ENCODE measurements at regions not wholly inside any gene's neighbourhood (a gene's known extent, or its start where the extent isn't known, plus 50 kb on each side); places are given as distances from the start of the nearest gene placed in this dataset.
"Not testable (repeated sequence)": the region's sequence is repeated elsewhere in the genome, so short reads cannot be mapped to it uniquely, and the experiment has no call there.

DNA sequence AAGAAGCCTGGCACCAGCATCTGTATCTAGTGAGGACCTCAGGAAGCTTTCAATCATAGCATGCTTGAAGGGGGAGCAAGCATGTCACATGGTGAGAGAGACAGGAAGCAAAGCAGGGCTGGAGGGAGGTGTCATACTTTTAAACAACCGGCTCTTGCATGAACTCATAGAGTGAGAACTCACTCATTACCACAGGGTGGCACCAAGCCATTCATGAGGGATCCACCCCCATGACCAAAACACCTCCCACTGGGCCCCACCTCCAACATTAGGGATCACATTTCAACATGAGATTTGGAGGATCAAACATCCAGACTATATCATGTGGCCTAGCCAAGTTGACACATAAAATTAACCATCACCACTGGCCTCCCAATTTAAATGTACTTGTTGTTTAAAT, 125.1 kb upstream of the KCND3 start:
- TF ChIP-seq, protein P1, sequence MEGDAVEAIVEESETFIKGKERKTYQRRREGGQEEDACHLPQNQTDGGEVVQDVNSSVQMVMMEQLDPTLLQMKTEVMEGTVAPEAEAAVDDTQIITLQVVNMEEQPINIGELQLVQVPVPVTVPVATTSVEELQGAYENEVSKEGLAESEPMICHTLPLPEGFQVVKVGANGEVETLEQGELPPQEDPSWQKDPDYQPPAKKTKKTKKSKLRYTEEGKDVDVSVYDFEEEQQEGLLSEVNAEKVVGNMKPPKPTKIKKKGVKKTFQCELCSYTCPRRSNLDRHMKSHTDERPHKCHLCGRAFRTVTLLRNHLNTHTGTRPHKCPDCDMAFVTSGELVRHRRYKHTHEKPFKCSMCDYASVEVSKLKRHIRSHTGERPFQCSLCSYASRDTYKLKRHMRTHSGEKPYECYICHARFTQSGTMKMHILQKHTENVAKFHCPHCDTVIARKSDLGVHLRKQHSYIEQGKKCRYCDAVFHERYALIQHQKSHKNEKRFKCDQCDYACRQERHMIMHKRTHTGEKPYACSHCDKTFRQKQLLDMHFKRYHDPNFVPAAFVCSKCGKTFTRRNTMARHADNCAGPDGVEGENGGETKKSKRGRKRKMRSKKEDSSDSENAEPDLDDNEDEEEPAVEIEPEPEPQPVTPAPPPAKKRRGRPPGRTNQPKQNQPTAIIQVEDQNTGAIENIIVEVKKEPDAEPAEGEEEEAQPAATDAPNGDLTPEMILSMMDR (IDR thresholded peaks at IDR 0.05; ENCODE audit: low read depth, low read length, missing control alignments), result no peak
- DNase-seq (ENCODE audit: extremely low read depth, low read depth), result no peak
- H3K4me3 ChIP-seq (replicated peaks; ENCODE audit: low read depth, low read length), result no peak overlapping the region

DNA sequence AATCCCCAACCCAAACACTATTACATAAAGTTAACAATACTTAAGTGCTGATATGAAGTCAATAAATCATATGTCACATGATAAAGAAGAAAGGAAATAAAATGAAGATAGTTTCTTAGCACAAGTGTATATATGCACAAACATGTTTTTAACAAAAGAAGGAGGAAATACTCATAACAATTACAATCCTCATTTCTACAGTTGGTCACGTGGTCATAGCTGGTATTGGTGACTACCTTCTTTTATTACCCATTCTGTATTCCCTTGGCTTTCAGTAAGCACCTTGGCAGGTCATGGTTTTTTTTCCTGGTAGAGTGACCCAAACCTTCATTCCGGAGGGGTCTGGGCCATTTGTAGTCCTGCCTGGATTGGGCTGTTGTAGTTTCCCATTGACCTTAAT, 137.1 kb upstream of the KCND3 start:
- no peak for DNase-seq (ENCODE audit: extremely low read depth, low read depth)
- H3K4me3 ChIP-seq (replicated peaks; ENCODE audit: low read depth, low read length), result no peak overlapping the region
- TF ChIP-seq, protein P1 (IDR thresholded peaks at IDR 0.05; ENCODE audit: low read depth, low read length, missing control alignments), result no peak

DNA sequence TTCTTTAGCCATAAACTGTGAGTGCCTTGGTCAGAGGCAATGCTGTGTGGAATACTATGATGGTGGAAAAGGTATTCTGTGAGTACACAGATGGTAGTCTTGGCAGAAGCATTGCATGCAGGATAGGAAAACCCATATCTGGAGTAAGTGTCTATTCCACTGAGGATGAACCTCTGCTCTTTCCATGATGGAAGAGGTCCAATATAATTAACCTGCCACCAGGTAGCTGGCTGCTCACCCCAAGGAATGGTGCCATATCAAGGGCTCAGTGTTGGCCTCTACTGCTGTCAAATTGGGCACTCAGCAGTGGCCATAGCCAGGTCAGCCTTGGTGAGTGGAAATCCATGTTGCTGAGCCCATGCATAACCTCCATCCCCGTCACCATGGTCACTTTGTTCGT, 138.1 kb upstream of the KCND3 start:
- H3K4me3 ChIP-seq (replicated peaks; ENCODE audit: low read depth, low read length); DNase-seq (ENCODE audit: extremely low read depth, low read depth): not testable (repeated sequence)

DNA sequence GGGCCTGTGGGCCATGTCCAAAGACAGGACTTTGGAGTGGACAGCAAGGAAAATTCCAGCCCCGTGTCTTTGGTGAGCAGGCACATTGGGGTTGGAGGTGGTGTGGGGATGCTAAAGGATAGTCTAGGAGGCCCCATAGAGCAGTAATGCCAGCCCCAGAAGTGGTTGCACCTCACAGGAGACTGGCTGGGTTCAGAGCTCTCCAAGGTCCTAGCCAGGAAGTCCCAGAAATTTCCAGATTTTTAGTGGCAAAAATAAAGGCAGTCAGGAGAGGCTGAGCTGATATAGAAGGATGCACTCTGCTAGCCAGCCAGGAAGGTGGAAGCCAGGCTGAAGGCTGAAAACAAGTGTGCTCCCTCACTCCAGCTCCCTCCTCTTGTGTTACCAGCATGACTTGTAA, 144.0 kb upstream of the KCND3 start:
- TF ChIP-seq, protein P1 (IDR thresholded peaks at IDR 0.05; ENCODE audit: low read depth, low read length, missing control alignments), result no peak
- H3K4me3 ChIP-seq (replicated peaks; ENCODE audit: low read depth, low read length), result no peak overlapping the region
- DNase-seq (ENCODE audit: extremely low read depth, low read depth), result no peak

DNA sequence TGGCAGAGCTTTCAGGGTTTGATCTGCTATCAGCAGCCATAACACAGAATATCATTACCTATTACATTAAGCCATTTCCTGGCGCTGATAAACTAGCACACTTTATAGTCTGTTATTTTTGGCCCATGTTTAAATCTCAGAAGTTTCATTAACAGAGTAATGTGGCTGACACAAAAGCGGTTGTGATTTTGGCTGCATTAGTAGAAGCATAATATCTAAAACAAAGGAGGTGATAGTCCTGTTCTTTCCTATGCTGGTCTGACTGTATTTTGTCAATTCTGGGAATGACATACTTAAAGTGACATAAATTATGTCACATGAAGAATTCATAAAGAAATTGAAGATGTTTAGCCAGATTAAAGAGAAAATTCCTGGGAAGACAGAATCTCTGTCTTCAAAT, 151.3 kb upstream of the KCND3 start:
- no peak for DNase-seq (ENCODE audit: extremely low read depth, low read depth)
- no peak overlapping the region for H3K4me3 ChIP-seq (replicated peaks; ENCODE audit: low read depth, low read length)
- TF ChIP-seq, protein P1 (IDR thresholded peaks at IDR 0.05; ENCODE audit: low read depth, low read length, missing control alignments), result no peak

DNA sequence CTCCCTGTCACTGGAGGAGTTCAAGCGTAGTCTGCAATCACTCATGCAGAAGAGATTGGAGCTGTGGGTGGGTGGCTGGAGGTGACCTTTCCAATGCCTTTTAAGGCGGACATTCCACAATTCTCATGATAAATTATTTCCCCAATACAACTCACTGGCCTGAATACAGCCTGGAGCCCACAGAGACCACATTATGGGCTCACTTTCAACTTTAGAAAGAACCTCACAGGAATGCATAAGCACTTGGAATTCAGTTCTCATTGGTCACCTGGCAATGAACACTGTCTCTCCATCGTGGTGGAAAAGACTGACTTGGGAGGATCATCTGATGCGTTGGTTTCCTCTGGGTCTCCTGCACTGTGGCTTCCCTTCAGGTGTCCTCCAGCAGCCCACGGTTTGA, 151.8 kb upstream of the KCND3 start:
- TF ChIP-seq, protein P1 (IDR thresholded peaks at IDR 0.05; ENCODE audit: low read depth, low read length, missing control alignments), result no peak
- no peak overlapping the region for H3K4me3 ChIP-seq (replicated peaks; ENCODE audit: low read depth, low read length)
- no peak for DNase-seq (ENCODE audit: extremely low read depth, low read depth)

DNA sequence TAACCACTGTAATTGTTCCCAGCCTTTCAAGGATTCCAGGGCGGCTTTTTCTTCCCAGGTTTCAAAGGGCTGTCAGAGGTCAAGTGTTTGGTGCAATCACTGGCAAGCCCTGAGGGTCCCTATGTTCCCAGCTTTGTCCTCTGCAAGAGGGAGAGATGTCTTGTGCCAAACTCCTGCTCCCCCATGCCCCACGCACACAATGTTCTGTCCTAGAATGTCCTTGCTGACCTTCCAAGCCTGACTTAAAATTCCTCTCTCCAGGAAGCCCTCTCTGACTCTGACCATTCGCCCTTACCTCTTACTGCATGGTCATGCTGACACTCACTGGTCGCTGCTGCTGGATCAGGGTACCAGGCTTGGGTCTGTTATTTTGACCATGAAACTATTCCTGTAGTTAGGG, 152.5 kb upstream of the KCND3 start:
- H3K4me3 ChIP-seq (replicated peaks; ENCODE audit: low read depth, low read length), result no peak overlapping the region
- DNase-seq (ENCODE audit: extremely low read depth, low read depth), result no peak
- TF ChIP-seq, protein P1 (IDR thresholded peaks at IDR 0.05; ENCODE audit: low read depth, low read length, missing control alignments), result no peak
